OCI-LY3 (cell line): ENCODE measurements at regions not wholly inside any gene's neighbourhood (a gene's known extent, or its start where the extent isn't known, plus 50 kb on each side); places are given as distances from the start of the nearest gene placed in this dataset.
"Not testable (repeated sequence)": the region's sequence is repeated elsewhere in the genome, so short reads cannot be mapped to it uniquely, and the experiment has no call there.

ENCODE experiments used
- H2AFZ ChIP-seq: fragments of 200-600, 300-600 bp; shearing (Covaris generic); 2 replicates; pipeline ENCODE4 v1.6.0; 2014; ENCODE audit warnings: antibody characterized with exemption, low read depth, low read length
- H3K27ac ChIP-seq: fragments of 200-600, 300-600 bp; sonication (generic); 2 replicates; pipeline ENCODE4 v1.5.1; 2014; ENCODE audit warnings: mild to moderate bottlenecking, low read length, moderate library complexity, mixed read lengths
- H3K27me3 ChIP-seq: fragments of 200-600, 300-600 bp; sonication (generic); 2 replicates; pipeline ENCODE4 v1.6.1; 2014; ENCODE audit warnings: low read depth, low read length, mixed read lengths
- H3K36me3 ChIP-seq: fragments of 200-600, 300-600 bp; sonication (generic); replicated peaks from 2 replicates; pipeline ENCODE3; 2014; ENCODE audit warnings: low read depth, low read length, mixed read lengths
- H3K4me1 ChIP-seq: fragments of 300-600, 200-600 bp; sonication (generic); 2 replicates; pipeline ENCODE4 v1.6.1; 2014; ENCODE audit warnings: low read length, mixed read lengths
- H3K4me2 ChIP-seq: fragments of 200-600, 300-600 bp; sonication (generic); 2 replicates; pipeline ENCODE4 v1.6.1; 2014; ENCODE audit warnings: low read length, mixed read lengths
- H3K4me3 ChIP-seq: fragments of 300-600, 200-600 bp; sonication (generic); 2 replicates; pipeline ENCODE4 v1.5.1; 2014; ENCODE audit warnings: antibody characterized with exemption, mild to moderate bottlenecking, low read length, moderate library complexity
- H3K79me2 ChIP-seq: fragments of 300-600, 200-600 bp; shearing (Covaris generic); 2 replicates; pipeline ENCODE4 v1.6.1; 2014; ENCODE audit warnings: mild to moderate bottlenecking, low read length, mixed read lengths
- H3K9ac ChIP-seq: fragments of 300-600, 200-600 bp; shearing (Covaris generic); 2 replicates; pipeline ENCODE4 v1.6.0; 2014; ENCODE audit warnings: mild to moderate bottlenecking, low read length, moderate library complexity
- H3K9me3 ChIP-seq: fragments of 200-600, 300-600 bp; shearing (Covaris generic); 2 replicates; pipeline ENCODE4 v1.6.1; 2014; ENCODE audit warnings: low read length, mixed read lengths; ENCODE audit not compliant: insufficient read depth
- H4K20me1 ChIP-seq: fragments of 200-600, 300-600 bp; sonication (generic); 2 replicates; pipeline ENCODE4 v1.6.1; 2016; ENCODE audit warnings: low read length, mixed read lengths; ENCODE audit not compliant: insufficient read depth
- EZH2phosphoT487 ChIP-seq: fragments of 200-600 bp; shearing (Covaris generic); IDR thresholded peaks from 2 replicates; pipeline ENCODE4 v1.6.1; 2018; ENCODE audit warnings: antibody characterized with exemption, mixed run types, low read depth
- TF ChIP-seq, protein P1 (sequence below): fragments of 200-600, 300-600 bp; sonication (generic); IDR thresholded peaks from 2 replicates; pipeline ENCODE4 v1.5.1; 2014; ENCODE audit warnings: antibody characterized with exemption, low read length, low read depth

GRCh38 chr2:239868556-239869181 lies 156.5 kb downstream of the NDUFA10 start:
- Histone ChIP-seq H2AFZ (no peak overlapping the region), H3K36me3 (no peaks in the 10 kb centered on the region), H3K9me3 (no peaks in the 10 kb centered on the region), H3K27me3 (no peaks in the 10 kb centered on the region), H3K4me2 (no peak overlapping the region), H3K79me2 (no peaks in the 10 kb centered on the region), H3K4me1 (no peaks in the 10 kb centered on the region), H3K27ac (no peak overlapping the region), H3K4me3 (no peak overlapping the region), H3K9ac (no peak overlapping the region), H4K20me1 (no peaks in the 10 kb centered on the region)
- no peak for TF ChIP-seq EZH2phosphoT487
- TF ChIP-seq, protein P1, sequence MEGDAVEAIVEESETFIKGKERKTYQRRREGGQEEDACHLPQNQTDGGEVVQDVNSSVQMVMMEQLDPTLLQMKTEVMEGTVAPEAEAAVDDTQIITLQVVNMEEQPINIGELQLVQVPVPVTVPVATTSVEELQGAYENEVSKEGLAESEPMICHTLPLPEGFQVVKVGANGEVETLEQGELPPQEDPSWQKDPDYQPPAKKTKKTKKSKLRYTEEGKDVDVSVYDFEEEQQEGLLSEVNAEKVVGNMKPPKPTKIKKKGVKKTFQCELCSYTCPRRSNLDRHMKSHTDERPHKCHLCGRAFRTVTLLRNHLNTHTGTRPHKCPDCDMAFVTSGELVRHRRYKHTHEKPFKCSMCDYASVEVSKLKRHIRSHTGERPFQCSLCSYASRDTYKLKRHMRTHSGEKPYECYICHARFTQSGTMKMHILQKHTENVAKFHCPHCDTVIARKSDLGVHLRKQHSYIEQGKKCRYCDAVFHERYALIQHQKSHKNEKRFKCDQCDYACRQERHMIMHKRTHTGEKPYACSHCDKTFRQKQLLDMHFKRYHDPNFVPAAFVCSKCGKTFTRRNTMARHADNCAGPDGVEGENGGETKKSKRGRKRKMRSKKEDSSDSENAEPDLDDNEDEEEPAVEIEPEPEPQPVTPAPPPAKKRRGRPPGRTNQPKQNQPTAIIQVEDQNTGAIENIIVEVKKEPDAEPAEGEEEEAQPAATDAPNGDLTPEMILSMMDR: no peak

DNA sequence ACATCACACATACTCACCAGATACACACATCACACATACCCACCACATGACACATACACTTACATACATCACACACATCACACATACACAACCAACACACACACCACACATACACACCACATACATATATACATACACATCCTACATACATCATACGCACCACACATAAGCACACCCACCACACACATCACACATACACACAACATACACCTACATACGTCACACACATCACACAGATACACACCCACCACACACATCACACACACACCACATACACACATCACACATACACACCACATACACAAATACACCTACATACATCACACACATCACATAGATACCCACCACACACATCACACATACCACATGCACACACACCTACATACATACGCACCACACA lies 158.4 kb downstream of the NDUFA10 start:
- no peak overlapping the region for H2AFZ ChIP-seq
- H3K4me3 ChIP-seq: no peak overlapping the region
- no peaks in the 10 kb centered on the region for H3K4me1 ChIP-seq
- H3K27me3 ChIP-seq: no peaks in the 10 kb centered on the region
- H4K20me1 ChIP-seq: no peaks in the 10 kb centered on the region
- no peak overlapping the region for H3K4me2 ChIP-seq
- H3K79me2 ChIP-seq: no peaks in the 10 kb centered on the region
- H3K27ac ChIP-seq: no peak overlapping the region
- H3K9ac ChIP-seq: no peak overlapping the region
- TF ChIP-seq, protein P1: no peak
- no peak for TF ChIP-seq EZH2phosphoT487
- H3K36me3 ChIP-seq: no peaks in the 10 kb centered on the region
- H3K9me3 ChIP-seq: no peaks in the 10 kb centered on the region

GRCh38 chr2:239866350-239866749 lies 158.8 kb downstream of the NDUFA10 start:
- Histone ChIP-seq H3K4me1 (no peaks in the 10 kb centered on the region), H3K9ac (no peak overlapping the region), H3K4me2 (no peak overlapping the region), H3K79me2 (no peaks in the 10 kb centered on the region), H3K36me3 (no peaks in the 10 kb centered on the region), H2AFZ (no peak overlapping the region), H3K4me3 (no peak overlapping the region), H3K9me3 (no peaks in the 10 kb centered on the region), H4K20me1 (no peaks in the 10 kb centered on the region), H3K27me3 (no peaks in the 10 kb centered on the region), H3K27ac (no peak overlapping the region)
- TF ChIP-seq, protein P1: no peak
- no peak for TF ChIP-seq EZH2phosphoT487

DNA sequence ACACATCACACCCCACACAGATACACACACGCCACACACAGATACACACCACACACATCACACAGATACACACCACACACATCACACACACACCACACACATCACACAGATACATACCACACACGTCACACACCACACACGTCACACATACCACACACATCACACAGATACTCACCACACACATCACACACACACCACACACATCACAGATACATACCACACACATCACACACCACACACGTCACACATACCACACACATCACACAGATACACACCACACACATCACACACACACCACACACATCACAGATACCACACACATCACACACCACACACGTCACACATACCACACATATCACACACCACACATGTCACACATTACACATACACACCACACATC lies 159.3 kb downstream of the NDUFA10 start:
- H3K79me2 ChIP-seq, H3K27ac ChIP-seq, H3K4me2 ChIP-seq, H3K36me3 ChIP-seq, H3K4me1 ChIP-seq, H3K9ac ChIP-seq, H3K9me3 ChIP-seq, H3K4me3 ChIP-seq, H4K20me1 ChIP-seq, H3K27me3 ChIP-seq, H2AFZ ChIP-seq: not testable (repeated sequence)
